ENCODE measurements at regions not wholly inside any gene's neighbourhood (a gene's known extent, or its start where the extent isn't known, plus 50 kb on each side); places are given as distances from the start of the nearest gene placed in this dataset.

DNA sequence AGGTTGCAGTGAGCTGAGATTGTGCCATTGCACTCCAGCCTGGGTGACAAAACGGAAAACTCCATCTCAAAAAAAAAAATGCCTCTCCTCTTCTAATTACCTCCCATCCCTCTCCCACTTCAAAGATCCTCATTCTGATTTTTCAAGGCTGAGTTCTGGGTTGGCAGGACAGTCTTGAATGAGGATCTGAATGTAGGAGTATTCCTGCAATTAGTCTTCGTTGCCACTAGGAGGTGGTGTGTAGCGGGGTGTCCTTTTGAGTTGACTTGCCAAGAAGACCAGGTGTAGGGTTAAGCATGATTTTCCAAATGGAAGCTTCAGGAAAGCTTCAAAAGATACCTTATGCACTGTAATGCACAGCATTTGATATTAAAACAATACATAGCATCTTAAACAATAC is 169.9 kb downstream of the ASMT start:
- H3K4me2 ChIP-seq (ENCODE audit: insufficient read depth, low read length): no peak overlapping the region
- no peaks in the 10 kb centered on the region for H3K36me3 ChIP-seq (ENCODE audit: insufficient read depth, low read length)
- TF ChIP-seq, protein P1, sequence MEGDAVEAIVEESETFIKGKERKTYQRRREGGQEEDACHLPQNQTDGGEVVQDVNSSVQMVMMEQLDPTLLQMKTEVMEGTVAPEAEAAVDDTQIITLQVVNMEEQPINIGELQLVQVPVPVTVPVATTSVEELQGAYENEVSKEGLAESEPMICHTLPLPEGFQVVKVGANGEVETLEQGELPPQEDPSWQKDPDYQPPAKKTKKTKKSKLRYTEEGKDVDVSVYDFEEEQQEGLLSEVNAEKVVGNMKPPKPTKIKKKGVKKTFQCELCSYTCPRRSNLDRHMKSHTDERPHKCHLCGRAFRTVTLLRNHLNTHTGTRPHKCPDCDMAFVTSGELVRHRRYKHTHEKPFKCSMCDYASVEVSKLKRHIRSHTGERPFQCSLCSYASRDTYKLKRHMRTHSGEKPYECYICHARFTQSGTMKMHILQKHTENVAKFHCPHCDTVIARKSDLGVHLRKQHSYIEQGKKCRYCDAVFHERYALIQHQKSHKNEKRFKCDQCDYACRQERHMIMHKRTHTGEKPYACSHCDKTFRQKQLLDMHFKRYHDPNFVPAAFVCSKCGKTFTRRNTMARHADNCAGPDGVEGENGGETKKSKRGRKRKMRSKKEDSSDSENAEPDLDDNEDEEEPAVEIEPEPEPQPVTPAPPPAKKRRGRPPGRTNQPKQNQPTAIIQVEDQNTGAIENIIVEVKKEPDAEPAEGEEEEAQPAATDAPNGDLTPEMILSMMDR (IDR thresholded peaks at IDR 0.05; ENCODE audit: extremely low read depth, low read depth, low read length): no peak
- no peak overlapping the region for H3K4me3 ChIP-seq (ENCODE audit: insufficient read depth, low read length)
- no peaks in the 10 kb centered on the region for H3K9me3 ChIP-seq (ENCODE audit: low read depth, low read length)
- H2AFZ ChIP-seq (ENCODE audit: low read length): no peak overlapping the region
- no peaks in the 10 kb centered on the region for H4K20me1 ChIP-seq (ENCODE audit: insufficient read depth, low read length)
- H3K79me2 ChIP-seq (ENCODE audit: insufficient read depth, low read length): no peaks in the 10 kb centered on the region
- H3K27me3 ChIP-seq (ENCODE audit: insufficient read depth, low read length): no peaks in the 10 kb centered on the region
- H3K4me1 ChIP-seq (ENCODE audit: insufficient read depth, low read length): no peaks in the 10 kb centered on the region
- DNase-seq (ENCODE audit: insufficient read length, low spot score, missing footprints): no peak
- no peak overlapping the region for H3K27ac ChIP-seq (ENCODE audit: low read depth, low read length)

DNA sequence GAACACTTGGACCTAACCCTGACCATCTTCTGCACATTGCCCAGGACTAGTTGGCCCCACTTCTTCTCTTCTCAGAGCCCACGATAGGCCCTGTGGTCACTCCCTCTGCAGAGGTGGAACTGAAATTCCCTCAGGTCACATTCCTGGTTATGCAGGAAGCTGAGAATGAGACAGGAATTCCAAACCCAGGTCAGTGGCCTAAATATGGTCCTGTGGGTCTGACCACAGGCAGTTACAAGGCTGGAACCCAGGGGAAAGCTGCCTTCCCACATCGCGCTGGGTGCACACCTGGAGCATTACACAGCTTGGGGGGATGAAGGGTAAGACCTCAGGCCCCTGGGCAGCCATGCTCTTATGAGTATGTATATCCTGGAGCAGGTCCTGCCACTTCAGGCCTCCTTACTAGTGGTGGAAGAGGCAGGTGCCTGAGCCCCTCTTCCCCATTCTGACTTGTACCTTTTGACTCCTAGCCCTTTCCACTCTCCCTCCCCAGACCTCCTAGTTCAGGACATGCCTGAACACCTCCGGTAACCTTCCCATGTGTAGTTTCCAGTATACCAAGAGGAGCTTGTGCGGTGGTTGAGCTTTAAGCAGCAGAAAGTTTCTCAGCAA is 173.5 kb downstream of the ASMT start:
- Histone ChIP-seq H3K9me3 (ENCODE audit: low read depth, low read length) (no peaks in the 10 kb centered on the region), H2AFZ (ENCODE audit: low read length) (no peak overlapping the region), H4K20me1 (ENCODE audit: insufficient read depth, low read length) (no peaks in the 10 kb centered on the region), H3K4me2 (ENCODE audit: insufficient read depth, low read length) (no peak overlapping the region), H3K79me2 (ENCODE audit: insufficient read depth, low read length) (no peaks in the 10 kb centered on the region), H3K4me1 (ENCODE audit: insufficient read depth, low read length) (no peaks in the 10 kb centered on the region), H3K36me3 (ENCODE audit: insufficient read depth, low read length) (no peaks in the 10 kb centered on the region), H3K27ac (ENCODE audit: low read depth, low read length) (no peak overlapping the region), H3K4me3 (ENCODE audit: insufficient read depth, low read length) (no peak overlapping the region), H3K27me3 (ENCODE audit: insufficient read depth, low read length) (no peaks in the 10 kb centered on the region)
- DNase-seq (ENCODE audit: insufficient read length, low spot score, missing footprints): no peak
- TF ChIP-seq, protein P1 (IDR thresholded peaks at IDR 0.05; ENCODE audit: extremely low read depth, low read depth, low read length): no peak

- no peak for DNase-seq (ENCODE audit: insufficient read length, low spot score, missing footprints)
- H3K4me2 ChIP-seq (ENCODE audit: insufficient read depth, low read length): no peak overlapping the region
- TF ChIP-seq, protein P1 (IDR thresholded peaks at IDR 0.05; ENCODE audit: extremely low read depth, low read depth, low read length): no peak
- no peaks in the 10 kb centered on the region for H3K27me3 ChIP-seq (ENCODE audit: insufficient read depth, low read length)
- no peaks in the 10 kb centered on the region for H3K4me1 ChIP-seq (ENCODE audit: insufficient read depth, low read length)
- H3K9me3 ChIP-seq (ENCODE audit: low read depth, low read length): no peaks in the 10 kb centered on the region
- no peaks in the 10 kb centered on the region for H3K79me2 ChIP-seq (ENCODE audit: insufficient read depth, low read length)
- H4K20me1 ChIP-seq (ENCODE audit: insufficient read depth, low read length): no peaks in the 10 kb centered on the region
- H3K36me3 ChIP-seq (ENCODE audit: insufficient read depth, low read length): no peaks in the 10 kb centered on the region
- no peak overlapping the region for H3K4me3 ChIP-seq (ENCODE audit: insufficient read depth, low read length)
- H2AFZ ChIP-seq (ENCODE audit: low read length): no peak overlapping the region
- no peak overlapping the region for H3K27ac ChIP-seq (ENCODE audit: low read depth, low read length)
Measured at GRCh38 chrX:1792636-1793035, 177.8 kb downstream of the ASMT start.

- no peaks in the 10 kb centered on the region for H3K36me3 ChIP-seq (ENCODE audit: insufficient read depth, low read length)
- H3K27ac ChIP-seq (ENCODE audit: low read depth, low read length): no peak overlapping the region
- H3K9me3 ChIP-seq (ENCODE audit: low read depth, low read length): no peaks in the 10 kb centered on the region
- TF ChIP-seq, protein P1 (IDR thresholded peaks at IDR 0.05; ENCODE audit: extremely low read depth, low read depth, low read length): no peak
- H3K79me2 ChIP-seq (ENCODE audit: insufficient read depth, low read length): no peaks in the 10 kb centered on the region
- no peak for DNase-seq (ENCODE audit: insufficient read length, low spot score, missing footprints)
- H2AFZ ChIP-seq (ENCODE audit: low read length): no peak overlapping the region
- H3K4me2 ChIP-seq (ENCODE audit: insufficient read depth, low read length): no peak overlapping the region
- H4K20me1 ChIP-seq (ENCODE audit: insufficient read depth, low read length): no peaks in the 10 kb centered on the region
- peaks cover 3% of the 10 kb centered on the region for H3K4me1 ChIP-seq (ENCODE audit: insufficient read depth, low read length)
- H3K27me3 ChIP-seq (ENCODE audit: insufficient read depth, low read length): no peaks in the 10 kb centered on the region
- no peak overlapping the region for H3K4me3 ChIP-seq (ENCODE audit: insufficient read depth, low read length)
Measured at GRCh38 chrX:1794586-1794985, 179.7 kb downstream of the ASMT start.
